ENCODE measurements at regions not wholly inside any gene's neighbourhood (a gene's known extent, or its start where the extent isn't known, plus 50 kb on each side); places are given as distances from the start of the nearest gene placed in this dataset.
A peak's percentile ranks its signal among the peaks of the same experiment; 100 is the strongest.

DNA sequence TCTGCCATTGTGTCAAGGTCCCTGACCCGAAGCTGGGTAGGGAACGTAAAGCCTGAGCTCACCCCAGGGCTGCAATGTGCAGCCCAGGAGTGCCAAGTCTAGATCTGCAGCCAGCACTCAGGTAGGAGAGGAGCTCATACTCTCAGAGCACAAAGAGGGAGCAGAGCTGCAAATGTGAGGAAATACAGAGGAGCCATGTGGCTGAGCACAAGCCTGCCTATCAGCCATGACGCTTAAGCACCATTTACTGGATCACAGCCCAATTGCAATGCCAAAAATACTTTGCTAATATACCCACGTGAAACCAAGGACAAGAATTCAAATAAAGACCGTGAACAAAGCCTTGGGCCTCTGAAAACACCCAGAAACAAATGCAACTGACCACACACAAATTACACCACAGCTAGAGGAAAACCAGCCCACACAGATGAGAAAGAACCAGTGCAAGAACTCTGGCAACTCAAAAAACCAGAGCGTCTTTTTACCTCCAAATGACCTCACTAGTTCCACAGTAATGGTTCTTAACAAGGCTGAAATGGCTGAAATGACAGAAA, 69.0 kb upstream of the HPF1 start:
- no peak for DNase-seq
- Histone ChIP-seq H2AFZ (no peak overlapping the region), H3K27me3 (ENCODE audit: insufficient read depth, low read depth) (no peaks in the 10 kb centered on the region), H3K4me2 (no peak overlapping the region), H3K4me1 (replicated peaks; ENCODE audit: insufficient read depth) (no peaks in the 10 kb centered on the region), H3K4me3 (no peak overlapping the region), H4K20me1 (ENCODE audit: insufficient read depth) (no peaks in the 10 kb centered on the region), H3K36me3 (ENCODE audit: low read depth) (no peaks in the 10 kb centered on the region), H3F3A (ENCODE audit: insufficient read depth, low read depth) (no peaks in the 10 kb centered on the region), H3K79me2 (ENCODE audit: low read depth) (no peaks in the 10 kb centered on the region), H3K9me3 (ENCODE audit: insufficient read depth, low read depth) (no peaks in the 10 kb centered on the region), H3K27ac (no peak overlapping the region), H3K9me2 (ENCODE audit: insufficient read depth) (no peaks in the 10 kb centered on the region)
- TF ChIP-seq EZH2 (IDR thresholded peaks at IDR 0.05; ENCODE audit: low read depth): no peak
- TF ChIP-seq, protein P1, sequence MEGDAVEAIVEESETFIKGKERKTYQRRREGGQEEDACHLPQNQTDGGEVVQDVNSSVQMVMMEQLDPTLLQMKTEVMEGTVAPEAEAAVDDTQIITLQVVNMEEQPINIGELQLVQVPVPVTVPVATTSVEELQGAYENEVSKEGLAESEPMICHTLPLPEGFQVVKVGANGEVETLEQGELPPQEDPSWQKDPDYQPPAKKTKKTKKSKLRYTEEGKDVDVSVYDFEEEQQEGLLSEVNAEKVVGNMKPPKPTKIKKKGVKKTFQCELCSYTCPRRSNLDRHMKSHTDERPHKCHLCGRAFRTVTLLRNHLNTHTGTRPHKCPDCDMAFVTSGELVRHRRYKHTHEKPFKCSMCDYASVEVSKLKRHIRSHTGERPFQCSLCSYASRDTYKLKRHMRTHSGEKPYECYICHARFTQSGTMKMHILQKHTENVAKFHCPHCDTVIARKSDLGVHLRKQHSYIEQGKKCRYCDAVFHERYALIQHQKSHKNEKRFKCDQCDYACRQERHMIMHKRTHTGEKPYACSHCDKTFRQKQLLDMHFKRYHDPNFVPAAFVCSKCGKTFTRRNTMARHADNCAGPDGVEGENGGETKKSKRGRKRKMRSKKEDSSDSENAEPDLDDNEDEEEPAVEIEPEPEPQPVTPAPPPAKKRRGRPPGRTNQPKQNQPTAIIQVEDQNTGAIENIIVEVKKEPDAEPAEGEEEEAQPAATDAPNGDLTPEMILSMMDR (conservative IDR thresholded peaks at IDR 0.05): no peak
- intact Hi-C loops (cut with micrococcal nuclease; ENCODE audit: unreplicated experiment): no loop called here
- CTCF ChIA-PET: no interaction called here
- no TSS peak for BruUV-seq (replicated peaks)
- POLR2A ChIA-PET (ENCODE audit: unreplicated experiment): no interaction called here

DNA sequence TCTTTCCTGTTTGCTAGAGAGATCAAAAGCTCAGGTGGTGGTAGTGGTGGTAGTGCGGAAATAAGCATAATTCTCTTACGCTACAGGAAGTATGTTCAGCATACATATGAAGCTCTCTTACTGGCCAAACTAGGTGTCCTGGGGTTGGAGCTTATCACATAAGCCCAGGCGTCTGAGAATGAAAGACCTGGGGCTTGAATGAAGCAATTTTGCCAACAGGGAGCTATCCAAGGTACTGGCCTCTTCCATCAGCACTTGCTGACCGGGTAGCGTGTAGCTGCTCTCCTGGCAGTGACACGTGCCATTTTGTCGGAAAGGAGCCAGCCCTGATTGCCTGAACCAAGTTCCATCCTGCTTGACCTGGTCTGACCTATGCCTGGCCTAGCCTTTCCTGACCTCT, 65.9 kb upstream of the HPF1 start:
- no peaks in the 10 kb centered on the region for H3K27me3 ChIP-seq (ENCODE audit: insufficient read depth, low read depth)
- no peak overlapping the region for H3K27ac ChIP-seq
- H3K9me3 ChIP-seq (ENCODE audit: insufficient read depth, low read depth): no peaks in the 10 kb centered on the region
- no peaks in the 10 kb centered on the region for H3K36me3 ChIP-seq (ENCODE audit: low read depth)
- no peaks in the 10 kb centered on the region for H3K79me2 ChIP-seq (ENCODE audit: low read depth)
- H4K20me1 ChIP-seq (ENCODE audit: insufficient read depth): no peaks in the 10 kb centered on the region
- H3K9me2 ChIP-seq (ENCODE audit: insufficient read depth): no peaks in the 10 kb centered on the region
- H2AFZ ChIP-seq: no peak overlapping the region
- H3K4me1 ChIP-seq (replicated peaks; ENCODE audit: insufficient read depth): no peaks in the 10 kb centered on the region
- no TSS peak for BruUV-seq (replicated peaks)
- no peaks in the 10 kb centered on the region for H3F3A ChIP-seq (ENCODE audit: insufficient read depth, low read depth)
- no peak overlapping the region for H3K4me3 ChIP-seq
- no peak overlapping the region for H3K4me2 ChIP-seq
- CTCF ChIA-PET: no interaction called here
- TF ChIP-seq EZH2 (IDR thresholded peaks at IDR 0.05; ENCODE audit: low read depth): no peak
- TF ChIP-seq, protein P1 (conservative IDR thresholded peaks at IDR 0.05): no peak
- POLR2A ChIA-PET (ENCODE audit: unreplicated experiment): no interaction called here
- DNase-seq: peak in 1 of 2 experiments; percentile 33
- intact Hi-C loops (cut with micrococcal nuclease; ENCODE audit: unreplicated experiment): no loop called here

DNA sequence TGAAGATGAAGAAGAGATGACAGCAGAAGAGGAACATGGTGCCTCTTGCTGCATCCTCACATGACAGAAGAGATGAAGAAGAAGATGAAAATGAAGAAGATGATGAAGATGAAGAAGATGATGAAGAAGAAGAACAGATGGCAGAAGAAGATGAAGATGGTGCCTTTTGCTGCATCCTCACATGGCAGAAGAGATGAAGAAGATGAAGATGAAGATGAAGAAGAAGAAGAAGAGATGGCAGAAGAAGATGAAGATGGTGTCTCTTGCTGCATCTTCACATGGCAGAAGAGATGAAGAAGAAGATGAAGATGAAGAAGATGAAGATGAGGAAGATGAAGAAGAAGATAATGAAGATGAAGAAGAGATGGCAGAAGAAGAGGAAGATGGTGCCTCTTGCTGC, 63.7 kb upstream of the HPF1 start:
- no peak overlapping the region for H3K4me3 ChIP-seq
- H3K79me2 ChIP-seq (ENCODE audit: low read depth): no peaks in the 10 kb centered on the region
- H3K9me3 ChIP-seq (ENCODE audit: insufficient read depth, low read depth): no peaks in the 10 kb centered on the region
- intact Hi-C loops (cut with micrococcal nuclease; ENCODE audit: unreplicated experiment): no loop called here
- H2AFZ ChIP-seq: no peak overlapping the region
- H3K27ac ChIP-seq: no peak overlapping the region
- H3K27me3 ChIP-seq (ENCODE audit: insufficient read depth, low read depth): no peaks in the 10 kb centered on the region
- H3F3A ChIP-seq (ENCODE audit: insufficient read depth, low read depth): no peaks in the 10 kb centered on the region
- POLR2A ChIA-PET (ENCODE audit: unreplicated experiment): no interaction called here
- no peaks in the 10 kb centered on the region for H4K20me1 ChIP-seq (ENCODE audit: insufficient read depth)
- no peak for TF ChIP-seq EZH2 (IDR thresholded peaks at IDR 0.05; ENCODE audit: low read depth)
- TF ChIP-seq, protein P1 (conservative IDR thresholded peaks at IDR 0.05): no peak
- H3K9me2 ChIP-seq (ENCODE audit: insufficient read depth): no peaks in the 10 kb centered on the region
- no peaks in the 10 kb centered on the region for H3K4me1 ChIP-seq (replicated peaks; ENCODE audit: insufficient read depth)
- no peak for DNase-seq
- BruUV-seq (replicated peaks): no TSS peak
- H3K4me2 ChIP-seq: no peak overlapping the region
- CTCF ChIA-PET: no interaction called here
- H3K36me3 ChIP-seq (ENCODE audit: low read depth): no peaks in the 10 kb centered on the region
